ENCODE measurements at regions not wholly inside any gene's neighbourhood (a gene's known extent, or its start where the extent isn't known, plus 50 kb on each side); places are given as distances from the start of the nearest gene placed in this dataset.

DNA sequence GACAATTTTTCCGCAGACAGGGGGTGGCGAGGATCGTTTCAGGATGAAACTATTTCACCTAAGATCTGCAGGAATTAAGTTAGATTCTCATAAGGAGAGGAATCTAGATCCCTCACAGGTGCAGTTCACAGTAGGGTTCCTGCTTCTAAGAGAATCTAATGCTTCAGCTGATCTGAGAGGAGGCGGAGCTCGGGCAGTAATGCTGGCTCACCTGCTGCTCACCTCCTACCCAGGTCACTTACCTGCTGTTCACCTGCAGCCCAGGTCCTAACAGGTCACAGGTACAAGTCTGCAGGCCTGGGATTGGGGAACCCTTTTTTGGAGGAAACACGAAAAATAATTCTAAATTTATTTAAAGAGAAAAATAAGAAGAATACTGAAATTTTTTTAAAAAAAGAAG is 406.8 kb downstream of the MCTP2 start:
- WGBS: 76% methylated on average over 6 of the region's 6 CpGs

GRCh38 chr15:94639701-94640100 is 408.3 kb downstream of the MCTP2 start:
- no peak overlapping the region for H3K4me3 ChIP-seq
- H3K9me3 ChIP-seq: no peaks in the 10 kb centered on the region
- H3K27ac ChIP-seq: no peak overlapping the region
- TF ChIP-seq POLR2AphosphoS5 (IDR thresholded peaks at IDR 0.05): no peak
- TF ChIP-seq, protein P1, sequence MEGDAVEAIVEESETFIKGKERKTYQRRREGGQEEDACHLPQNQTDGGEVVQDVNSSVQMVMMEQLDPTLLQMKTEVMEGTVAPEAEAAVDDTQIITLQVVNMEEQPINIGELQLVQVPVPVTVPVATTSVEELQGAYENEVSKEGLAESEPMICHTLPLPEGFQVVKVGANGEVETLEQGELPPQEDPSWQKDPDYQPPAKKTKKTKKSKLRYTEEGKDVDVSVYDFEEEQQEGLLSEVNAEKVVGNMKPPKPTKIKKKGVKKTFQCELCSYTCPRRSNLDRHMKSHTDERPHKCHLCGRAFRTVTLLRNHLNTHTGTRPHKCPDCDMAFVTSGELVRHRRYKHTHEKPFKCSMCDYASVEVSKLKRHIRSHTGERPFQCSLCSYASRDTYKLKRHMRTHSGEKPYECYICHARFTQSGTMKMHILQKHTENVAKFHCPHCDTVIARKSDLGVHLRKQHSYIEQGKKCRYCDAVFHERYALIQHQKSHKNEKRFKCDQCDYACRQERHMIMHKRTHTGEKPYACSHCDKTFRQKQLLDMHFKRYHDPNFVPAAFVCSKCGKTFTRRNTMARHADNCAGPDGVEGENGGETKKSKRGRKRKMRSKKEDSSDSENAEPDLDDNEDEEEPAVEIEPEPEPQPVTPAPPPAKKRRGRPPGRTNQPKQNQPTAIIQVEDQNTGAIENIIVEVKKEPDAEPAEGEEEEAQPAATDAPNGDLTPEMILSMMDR (IDR thresholded peaks at IDR 0.05): no peak
- TF ChIP-seq EP300 (IDR thresholded peaks at IDR 0.05): no peak
- no peak for TF ChIP-seq POLR2A (IDR thresholded peaks at IDR 0.05)
- no peaks in the 10 kb centered on the region for H3K27me3 ChIP-seq
- 90% methylated on average over 4 of the region's 4 CpGs for WGBS
- H3K4me1 ChIP-seq: no peaks in the 10 kb centered on the region
- no peak for DNase-seq (ENCODE audit: low spot score in 2 of 2)
- H3K36me3 ChIP-seq: no peaks in the 10 kb centered on the region

More for the DNA sequence above, 406.8 kb downstream of the MCTP2 start:
- no peak for DNase-seq (ENCODE audit: low spot score in 2 of 2)
- no peak overlapping the region for H3K4me3 ChIP-seq
- TF ChIP-seq EP300 (IDR thresholded peaks at IDR 0.05) (no peak), POLR2AphosphoS5 (IDR thresholded peaks at IDR 0.05) (no peak), POLR2A (IDR thresholded peaks at IDR 0.05) (no peak)
- TF ChIP-seq, protein P1 (IDR thresholded peaks at IDR 0.05): no peak
- H3K4me1 ChIP-seq: no peaks in the 10 kb centered on the region
- no peaks in the 10 kb centered on the region for H3K36me3 ChIP-seq
- no peak overlapping the region for H3K27ac ChIP-seq
- no peaks in the 10 kb centered on the region for H3K27me3 ChIP-seq
- no peaks in the 10 kb centered on the region for H3K9me3 ChIP-seq

GRCh38 chr15:94644433-94644832 is 413.1 kb downstream of the MCTP2 start:
- TF ChIP-seq POLR2AphosphoS5 (IDR thresholded peaks at IDR 0.05): no peak
- TF ChIP-seq, protein P1 (IDR thresholded peaks at IDR 0.05): no peak
- no peak for TF ChIP-seq POLR2A (IDR thresholded peaks at IDR 0.05)
- no peak for TF ChIP-seq EP300 (IDR thresholded peaks at IDR 0.05)
- DNase-seq (ENCODE audit: low spot score in 2 of 2): no peak

GRCh38 chr15:94653071-94653470 is 421.7 kb downstream of the MCTP2 start:
- 79% methylated on average over 6 of the region's 6 CpGs for WGBS
- H3K27me3 ChIP-seq: peaks cover 3% of the 10 kb centered on the region
- H3K4me3 ChIP-seq: no peak overlapping the region
- no peaks in the 10 kb centered on the region for H3K36me3 ChIP-seq
- H3K4me1 ChIP-seq: no peaks in the 10 kb centered on the region
- H3K9me3 ChIP-seq: no peaks in the 10 kb centered on the region
- no peak for TF ChIP-seq POLR2AphosphoS5 (IDR thresholded peaks at IDR 0.05)
- TF ChIP-seq POLR2A (IDR thresholded peaks at IDR 0.05): no peak
- no peak for TF ChIP-seq EP300 (IDR thresholded peaks at IDR 0.05)
- TF ChIP-seq, protein P1 (IDR thresholded peaks at IDR 0.05): no peak
- no peak for DNase-seq (ENCODE audit: low spot score in 2 of 2)
- H3K27ac ChIP-seq: no peak overlapping the region

More at GRCh38 chr15:94644433-94644832, 413.1 kb downstream of the MCTP2 start:
- no peaks in the 10 kb centered on the region for H3K36me3 ChIP-seq
- H3K27me3 ChIP-seq: no peaks in the 10 kb centered on the region
- WGBS: 59% methylated on average over 1 of the region's 1 CpG
- H3K27ac ChIP-seq: no peak overlapping the region
- H3K9me3 ChIP-seq: no peaks in the 10 kb centered on the region
- H3K4me3 ChIP-seq: no peak overlapping the region
- H3K4me1 ChIP-seq: no peaks in the 10 kb centered on the region

- H3K4me3 ChIP-seq: no peak overlapping the region
- DNase-seq (ENCODE audit: low spot score in 2 of 2): no peak
- H3K27ac ChIP-seq: no peak overlapping the region
- H3K4me1 ChIP-seq: no peaks in the 10 kb centered on the region
- H3K9me3 ChIP-seq: no peaks in the 10 kb centered on the region
- H3K27me3 ChIP-seq: peaks cover 3% of the 10 kb centered on the region
- 83% methylated on average over 8 of the region's 8 CpGs for WGBS
- H3K36me3 ChIP-seq: no peaks in the 10 kb centered on the region
- TF ChIP-seq, protein P1 (IDR thresholded peaks at IDR 0.05): no peak
- TF ChIP-seq EP300 (IDR thresholded peaks at IDR 0.05) (no peak), POLR2A (IDR thresholded peaks at IDR 0.05) (no peak), POLR2AphosphoS5 (IDR thresholded peaks at IDR 0.05) (no peak)
These were observed 424.0 kb downstream of the MCTP2 start for GRCh38 chr15:94655249-94655880.

Data from suprapubic skin (tissue), 4 donors.